Calu3 (cell line): ENCODE measurements at regions not wholly inside any gene's neighbourhood (a gene's known extent, or its start where the extent isn't known, plus 50 kb on each side); places are given as distances from the start of the nearest gene placed in this dataset.
"Not testable (repeated sequence)": the region's sequence is repeated elsewhere in the genome, so short reads cannot be mapped to it uniquely, and the experiment has no call there.

Source experiments
- BruUV-seq: library from RNA; stranded (reverse); fragments of 400-500 nt; replicated peaks from 2 replicates; lab custom pipeline; 2021; lab: Mats Ljungman, UMichigan
- CTCF ChIA-PET: fragments of 300-600 bp; sonication (Branson Sonifier 250); formaldehyde crosslinking; loops from one replicate; lab custom pipeline; 2022; ENCODE audit warnings: antibody characterized with exemption; lab: Charles Lee
- DNase-seq: peaks from one replicate; pipeline ENCODE4 v3.0.0; 2022
- H3K27ac Mint-ChIP-seq: one replicate; pipeline ENCODE4 v1.8.0; 2022; ENCODE audit warnings: mixed read lengths; ENCODE audit not compliant: unreplicated experiment
- H3K27me3 Mint-ChIP-seq: one replicate; pipeline ENCODE4 v1.8.0; 2022; ENCODE audit warnings: mixed read lengths; ENCODE audit not compliant: unreplicated experiment
- H3K36me3 Mint-ChIP-seq: one replicate; pipeline ENCODE4 v1.8.0; 2022; ENCODE audit warnings: mild to moderate bottlenecking, moderate library complexity, mixed read lengths; ENCODE audit not compliant: insufficient read depth, unreplicated experiment
- H3K4me1 Mint-ChIP-seq: one replicate; pipeline ENCODE4 v1.8.0; 2022; ENCODE audit warnings: mild to moderate bottlenecking, low read depth, mixed read lengths; ENCODE audit not compliant: unreplicated experiment
- H3K4me3 Mint-ChIP-seq: one replicate; pipeline ENCODE4 v1.8.0; 2022; ENCODE audit warnings: mild to moderate bottlenecking, low read depth, moderate library complexity, mixed read lengths; ENCODE audit not compliant: unreplicated experiment
- H3K9me3 Mint-ChIP-seq: one replicate; pipeline ENCODE4 v1.8.0; 2022; ENCODE audit warnings: low read depth, mixed read lengths; ENCODE audit not compliant: unreplicated experiment
- intact Hi-C: fragments of 100-400 bp; cut with micrococcal nuclease; formaldehyde crosslinking; loops from one replicate; pipeline ENCODE4 v1.10.0; 2022; ENCODE audit not compliant: unreplicated experiment

DNA sequence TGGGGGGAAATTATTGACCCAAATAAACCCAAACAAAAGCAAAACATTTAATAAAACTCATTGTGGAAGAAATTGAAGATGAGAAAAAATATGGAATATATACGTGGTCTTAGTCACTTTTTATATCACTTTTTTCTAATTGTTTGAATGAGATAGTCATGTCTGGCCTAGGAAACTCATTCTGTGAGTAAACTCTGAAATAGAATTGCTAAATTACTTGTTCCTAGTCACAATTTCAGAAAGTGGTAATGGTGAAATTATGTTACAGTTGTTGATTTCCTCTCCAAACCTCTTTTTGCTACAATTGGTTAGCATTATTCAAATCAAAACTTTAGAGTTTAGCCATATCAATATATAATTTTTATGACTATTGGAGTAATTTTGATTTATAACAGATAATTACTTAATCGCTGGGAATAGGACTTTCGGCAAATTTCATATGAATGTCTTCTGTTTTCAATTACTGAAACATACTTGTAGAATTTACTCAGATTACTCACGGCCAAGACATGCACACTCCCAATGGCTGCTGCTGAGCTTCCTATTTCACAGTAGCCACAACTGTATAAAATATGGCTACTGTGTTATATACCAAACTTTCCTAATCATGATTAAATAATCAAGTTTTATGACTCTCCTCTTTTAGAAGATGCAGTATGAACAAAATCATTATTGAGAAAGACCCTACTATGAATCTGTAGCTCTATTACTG is 113.8 kb upstream of the C1QTNF3 start:
- H3K36me3 Mint-ChIP-seq, H3K27me3 Mint-ChIP-seq, H3K9me3 Mint-ChIP-seq, intact Hi-C loops, CTCF ChIA-PET, H3K4me3 Mint-ChIP-seq, DNase-seq, H3K27ac Mint-ChIP-seq, BruUV-seq, H3K4me1 Mint-ChIP-seq: not testable (repeated sequence)

DNA sequence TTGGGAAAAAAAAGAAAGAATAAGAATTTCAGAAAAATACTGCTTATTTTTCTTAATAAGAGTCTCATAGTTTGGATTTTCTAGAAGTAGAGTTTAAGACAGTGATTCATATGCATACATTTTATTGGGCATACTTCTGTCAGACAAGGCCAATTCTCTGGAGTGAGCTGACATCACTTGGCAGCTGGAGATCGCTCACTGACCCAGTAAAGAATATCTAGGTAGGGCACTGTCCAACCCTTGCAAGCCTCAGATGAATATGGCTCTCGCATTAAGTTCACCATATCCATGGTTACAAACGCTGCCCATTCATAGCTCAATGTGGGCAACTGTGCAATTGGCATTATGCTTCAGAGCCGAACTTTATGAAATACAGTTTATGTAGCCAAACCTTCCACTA is 117.9 kb upstream of the C1QTNF3 start:
- CTCF ChIA-PET, H3K27me3 Mint-ChIP-seq, BruUV-seq, H3K9me3 Mint-ChIP-seq, H3K4me1 Mint-ChIP-seq, DNase-seq, H3K4me3 Mint-ChIP-seq, intact Hi-C loops, H3K36me3 Mint-ChIP-seq, H3K27ac Mint-ChIP-seq: not testable (repeated sequence)

DNA sequence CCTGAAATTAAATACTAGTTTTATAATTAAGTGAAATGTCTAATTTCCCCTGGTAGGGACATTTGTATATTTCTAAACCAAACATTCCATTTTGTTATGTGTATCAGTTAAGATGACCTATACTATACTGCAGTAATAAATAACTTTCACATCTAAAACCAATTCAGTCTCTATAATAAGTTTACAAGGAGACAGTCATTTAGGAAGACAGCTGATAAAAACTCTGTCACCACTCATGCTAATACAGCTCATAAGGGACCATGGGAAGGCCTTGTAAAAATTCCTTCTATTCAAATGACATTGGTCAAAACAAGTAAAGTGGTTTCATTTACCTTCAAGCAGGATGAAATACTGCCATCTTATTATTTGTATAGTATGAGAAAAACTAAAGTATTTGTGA is 128.4 kb upstream of the C1QTNF3 start:
- H3K36me3 Mint-ChIP-seq, H3K4me3 Mint-ChIP-seq, DNase-seq, H3K27ac Mint-ChIP-seq, H3K9me3 Mint-ChIP-seq, CTCF ChIA-PET, H3K4me1 Mint-ChIP-seq, BruUV-seq, H3K27me3 Mint-ChIP-seq, intact Hi-C loops: not testable (repeated sequence)

GRCh38 chr5:34179453-34180190 is 136.6 kb upstream of the C1QTNF3 start:
- H3K9me3 Mint-ChIP-seq, intact Hi-C loops, DNase-seq, H3K36me3 Mint-ChIP-seq, H3K4me1 Mint-ChIP-seq, H3K27ac Mint-ChIP-seq, CTCF ChIA-PET, H3K27me3 Mint-ChIP-seq, H3K4me3 Mint-ChIP-seq, BruUV-seq: not testable (repeated sequence)

GRCh38 chr5:34180225-34180624 is 137.2 kb upstream of the C1QTNF3 start:
- BruUV-seq, H3K4me1 Mint-ChIP-seq, H3K36me3 Mint-ChIP-seq, CTCF ChIA-PET, H3K27me3 Mint-ChIP-seq, H3K27ac Mint-ChIP-seq, intact Hi-C loops, H3K4me3 Mint-ChIP-seq, H3K9me3 Mint-ChIP-seq, DNase-seq: not testable (repeated sequence)

DNA sequence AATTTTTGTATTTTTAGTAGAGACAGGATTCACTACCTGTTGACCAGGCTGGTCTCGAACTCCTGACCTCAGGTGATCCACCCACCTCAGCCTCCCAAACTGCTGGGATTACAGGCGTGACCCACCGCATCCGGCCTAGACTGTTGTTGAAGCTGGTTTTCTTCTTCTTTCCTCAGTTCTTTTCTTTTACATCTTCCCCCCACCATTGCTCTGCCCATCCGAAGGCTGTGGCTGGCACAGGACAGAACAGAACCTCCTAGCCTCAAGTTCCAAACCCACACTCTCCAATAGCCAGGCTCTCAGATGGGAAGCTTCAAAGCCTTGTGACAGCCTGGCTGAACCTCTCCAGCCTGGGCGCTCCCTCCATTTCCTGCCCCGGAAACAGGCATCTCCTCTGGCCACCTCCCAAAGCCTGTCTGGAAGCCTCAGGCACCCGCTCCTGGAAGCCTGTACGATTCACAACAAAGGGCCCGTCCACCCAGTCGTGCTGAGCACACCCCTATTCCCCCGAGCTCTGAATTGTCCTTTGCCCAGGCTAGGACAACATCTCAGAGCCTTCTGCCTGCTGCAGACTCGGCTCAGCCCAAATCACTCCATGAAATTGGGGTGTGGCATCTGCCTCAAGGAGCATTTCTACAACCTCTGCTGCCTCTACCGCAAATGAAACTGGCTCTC is 138.1 kb upstream of the C1QTNF3 start:
- BruUV-seq, intact Hi-C loops: not testable (repeated sequence)

DNA sequence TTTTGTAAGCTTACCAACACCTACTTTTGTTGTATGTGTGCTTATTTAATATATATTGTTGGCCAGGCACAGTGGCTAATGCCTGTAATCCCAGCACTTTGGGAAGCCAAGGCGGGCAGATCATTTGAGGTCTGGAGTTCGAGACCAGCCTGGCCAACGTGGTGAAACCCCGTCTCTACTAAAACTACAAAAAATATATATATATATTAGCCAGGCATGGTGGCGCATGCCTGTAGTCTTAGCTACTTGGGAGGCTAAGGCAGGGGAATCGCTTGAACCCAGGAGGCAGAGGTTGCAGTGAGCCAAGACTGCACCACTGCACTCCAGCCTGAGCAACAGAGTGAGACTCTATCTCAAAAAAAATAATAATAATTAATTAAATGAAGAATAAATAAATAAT is 142.0 kb upstream of the C1QTNF3 start:
- intact Hi-C loops, DNase-seq, H3K4me1 Mint-ChIP-seq, BruUV-seq, H3K27ac Mint-ChIP-seq, H3K27me3 Mint-ChIP-seq, H3K4me3 Mint-ChIP-seq, H3K9me3 Mint-ChIP-seq, CTCF ChIA-PET, H3K36me3 Mint-ChIP-seq: not testable (repeated sequence)

More for the DNA sequence above, 138.1 kb upstream of the C1QTNF3 start:
- DNase-seq, H3K36me3 Mint-ChIP-seq, H3K27me3 Mint-ChIP-seq, H3K4me1 Mint-ChIP-seq, CTCF ChIA-PET, H3K27ac Mint-ChIP-seq, H3K4me3 Mint-ChIP-seq, H3K9me3 Mint-ChIP-seq: not testable (repeated sequence)

- H3K4me3 Mint-ChIP-seq, intact Hi-C loops, H3K36me3 Mint-ChIP-seq, H3K27ac Mint-ChIP-seq, DNase-seq, H3K27me3 Mint-ChIP-seq, H3K9me3 Mint-ChIP-seq, H3K4me1 Mint-ChIP-seq, BruUV-seq, CTCF ChIA-PET: not testable (repeated sequence)
These were observed 142.6 kb upstream of the C1QTNF3 start for GRCh38 chr5:34185572-34185971.

- BruUV-seq, H3K27me3 Mint-ChIP-seq, H3K4me1 Mint-ChIP-seq, H3K27ac Mint-ChIP-seq, CTCF ChIA-PET, H3K4me3 Mint-ChIP-seq, H3K36me3 Mint-ChIP-seq, DNase-seq, H3K9me3 Mint-ChIP-seq, intact Hi-C loops: not testable (repeated sequence)
These were observed 143.1 kb upstream of the C1QTNF3 start for GRCh38 chr5:34186108-34186507.
